ENCODE measurements at regions not wholly inside any gene's neighbourhood (a gene's known extent, or its start where the extent isn't known, plus 50 kb on each side); places are given as distances from the start of the nearest gene placed in this dataset.

GRCh38 chr16:54467398-54467797 is 180.8 kb upstream of the IRX3 start:
- Mint-ChIP-seq H3K4me3 (no peak overlapping the region), H3K4me1 (no peaks in the 10 kb centered on the region), H3K9me3 (peaks cover 14% of the 10 kb centered on the region), H3K27me3 (no peaks in the 10 kb centered on the region), H3K27ac (no peak overlapping the region), H3K36me3 (ENCODE audit: low read depth) (no peaks in the 10 kb centered on the region)
- no peak for TF ChIP-seq CTCF (IDR thresholded peaks at IDR 0.05)
- CTCF ChIA-PET: no interaction called here
- POLR2A ChIA-PET: no interaction called here
- ATAC-seq (ENCODE audit: low read depth) (no peak), DNase-seq (no peak)
- intact Hi-C loops (cut with micrococcal nuclease): no loop called here

- no peak for TF ChIP-seq CTCF (IDR thresholded peaks at IDR 0.05)
- no peak overlapping the region for H3K27ac Mint-ChIP-seq
- ChIA-PET POLR2A (no interaction called here), CTCF (no interaction called here)
- no peaks in the 10 kb centered on the region for H3K36me3 Mint-ChIP-seq (ENCODE audit: low read depth)
- ATAC-seq (ENCODE audit: low read depth) (no peak), DNase-seq (no peak)
- no peaks in the 10 kb centered on the region for H3K4me1 Mint-ChIP-seq
- H3K4me3 Mint-ChIP-seq: no peak overlapping the region
- no peaks in the 10 kb centered on the region for H3K27me3 Mint-ChIP-seq
- intact Hi-C loops (cut with micrococcal nuclease): no loop called here
- peaks cover 14% of the 10 kb centered on the region for H3K9me3 Mint-ChIP-seq
These were observed 179.6 kb upstream of the IRX3 start for GRCh38 chr16:54466233-54466632.

- no peak for DNase-seq
- H3K27ac Mint-ChIP-seq: no peak overlapping the region
- no peaks in the 10 kb centered on the region for H3K4me1 Mint-ChIP-seq
- POLR2A ChIA-PET: no interaction called here
- no peak overlapping the region for H3K4me3 Mint-ChIP-seq
- H3K9me3 Mint-ChIP-seq: peaks cover 14% of the 10 kb centered on the region
- intact Hi-C loops (cut with micrococcal nuclease): no loop called here
- H3K36me3 Mint-ChIP-seq (ENCODE audit: low read depth): no peaks in the 10 kb centered on the region
- no peak for TF ChIP-seq CTCF (IDR thresholded peaks at IDR 0.05)
- CTCF ChIA-PET: no interaction called here
- ATAC-seq (ENCODE audit: low read depth): no peak
- no peaks in the 10 kb centered on the region for H3K27me3 Mint-ChIP-seq
These were observed 178.5 kb upstream of the IRX3 start for GRCh38 chr16:54465063-54465462.

GRCh38 chr16:54462771-54463170 is 176.2 kb upstream of the IRX3 start:
- intact Hi-C loops (cut with micrococcal nuclease): no loop called here
- H3K36me3 Mint-ChIP-seq (ENCODE audit: low read depth): no peaks in the 10 kb centered on the region
- ChIA-PET POLR2A (no interaction called here), CTCF (no interaction called here)
- no peak for TF ChIP-seq CTCF (IDR thresholded peaks at IDR 0.05)
- DNase-seq: no peak
- no peaks in the 10 kb centered on the region for H3K4me1 Mint-ChIP-seq
- H3K27me3 Mint-ChIP-seq: no peaks in the 10 kb centered on the region
- H3K9me3 Mint-ChIP-seq: peaks cover 14% of the 10 kb centered on the region
- no peak overlapping the region for H3K4me3 Mint-ChIP-seq
- H3K27ac Mint-ChIP-seq: no peak overlapping the region
- no peak for ATAC-seq (ENCODE audit: low read depth)

- no peak for ATAC-seq (ENCODE audit: low read depth)
- Mint-ChIP-seq H3K4me1 (no peaks in the 10 kb centered on the region), H3K36me3 (ENCODE audit: low read depth) (no peaks in the 10 kb centered on the region), H3K4me3 (no peak overlapping the region), H3K27me3 (no peaks in the 10 kb centered on the region), H3K9me3 (peaks cover 14% of the 10 kb centered on the region), H3K27ac (no peak overlapping the region)
- no peak for TF ChIP-seq CTCF (IDR thresholded peaks at IDR 0.05)
- no peak for DNase-seq
- CTCF ChIA-PET: no interaction called here
- intact Hi-C loops (cut with micrococcal nuclease): no loop called here
- POLR2A ChIA-PET: no interaction called here
These were observed 175.6 kb upstream of the IRX3 start for GRCh38 chr16:54462151-54462651.

All from activated B cell treated with CpG ODN at 0.5 μM for 24 hours (primary cell).